ENCODE measurements at regions not wholly inside any gene's neighbourhood (a gene's known extent, or its start where the extent isn't known, plus 50 kb on each side); places are given as distances from the start of the nearest gene placed in this dataset.
"Not testable (repeated sequence)": the region's sequence is repeated elsewhere in the genome, so short reads cannot be mapped to it uniquely, and the experiment has no call there.

DNA sequence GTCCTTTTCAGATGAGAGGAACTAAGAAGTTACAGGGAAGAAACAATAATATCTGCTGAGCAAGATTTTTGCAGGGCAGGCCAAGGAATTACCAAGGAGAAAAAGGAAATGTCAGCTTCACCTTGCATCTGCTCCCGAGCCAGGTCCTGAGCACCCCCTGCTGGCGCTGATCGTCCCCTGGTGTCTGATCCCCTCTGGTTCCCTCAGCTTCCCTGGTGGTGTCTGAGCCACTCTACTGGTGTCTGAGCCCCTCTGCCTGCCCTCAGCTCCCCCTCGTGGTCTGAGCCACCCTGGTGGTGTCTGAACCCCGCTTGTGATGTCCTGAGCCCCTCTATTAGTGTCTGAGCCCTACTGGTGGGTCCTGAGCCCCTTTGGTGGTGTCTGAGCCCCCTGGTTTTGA is 485.7 kb downstream of the GOLGA6L6 start:
- H3F3A ChIP-seq (replicated peaks; ENCODE audit: insufficient read depth); CTCF ChIA-PET; H3K9ac ChIP-seq; H3K4me1 ChIP-seq (ENCODE audit: control insufficient read depth in 1 of 2, insufficient read depth in 2 of 2, low read depth in 1 of 2, low read length in 1 of 2); H3K4me3 ChIP-seq (ENCODE audit: low read depth in 2 of 2, low read length in 1 of 2); POLR2A ChIA-PET; H3K36me3 ChIP-seq (replicated peaks in 1 of 2; ENCODE audit: control insufficient read depth in 1 of 2, insufficient read depth in 2 of 2, low read length in 1 of 2); H3K9me2 ChIP-seq; H2AFZ ChIP-seq (ENCODE audit: low read depth); DNase-seq; H3K79me2 ChIP-seq (ENCODE audit: insufficient read depth); H3K27ac ChIP-seq (ENCODE audit: low read depth in 2 of 2, low read length in 1 of 2); H3K27me3 ChIP-seq (ENCODE audit: insufficient read depth); H3K9me3 ChIP-seq; H4K20me1 ChIP-seq (ENCODE audit: insufficient read depth); H3K4me2 ChIP-seq: not testable (repeated sequence)
- WGBS (ENCODE audit: low lambda C conversion rate), result 2% methylated on average over 4 of the region's 5 CpGs

DNA sequence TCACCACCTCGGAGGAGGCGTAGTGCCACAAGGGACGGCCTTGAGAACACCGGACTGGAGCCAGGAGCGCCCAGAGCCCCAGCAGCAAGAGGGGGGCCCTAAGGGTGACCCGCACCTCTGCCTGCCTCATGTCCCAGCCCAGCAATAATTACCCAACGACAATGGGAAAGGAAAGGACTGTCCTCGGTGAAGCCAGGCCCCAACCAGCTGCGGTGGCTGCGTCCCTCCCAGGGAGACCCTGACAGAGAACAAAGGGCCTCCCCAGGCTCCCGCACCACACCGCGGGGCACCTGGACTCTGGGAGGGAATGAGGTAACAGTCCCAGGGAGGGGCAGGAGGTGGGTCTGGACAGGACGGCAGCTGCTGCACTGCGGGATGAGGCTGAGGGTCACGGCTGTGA is 493.4 kb downstream of the GOLGA6L6 start:
- H3K27ac ChIP-seq (ENCODE audit: low read depth in 2 of 2, low read length in 1 of 2); CTCF ChIA-PET; H3K9me2 ChIP-seq; H3K4me3 ChIP-seq (ENCODE audit: low read depth in 2 of 2, low read length in 1 of 2); H3K9me3 ChIP-seq; DNase-seq; H2AFZ ChIP-seq (ENCODE audit: low read depth); H3F3A ChIP-seq (replicated peaks; ENCODE audit: insufficient read depth); H3K9ac ChIP-seq; H3K27me3 ChIP-seq (ENCODE audit: insufficient read depth); H3K4me1 ChIP-seq (ENCODE audit: control insufficient read depth in 1 of 2, insufficient read depth in 2 of 2, low read depth in 1 of 2, low read length in 1 of 2); H3K4me2 ChIP-seq; H4K20me1 ChIP-seq (ENCODE audit: insufficient read depth); H3K79me2 ChIP-seq (ENCODE audit: insufficient read depth); POLR2A ChIA-PET; H3K36me3 ChIP-seq (replicated peaks in 1 of 2; ENCODE audit: control insufficient read depth in 1 of 2, insufficient read depth in 2 of 2, low read length in 1 of 2): not testable (repeated sequence)
- 13% methylated on average over 6 of the region's 16 CpGs for WGBS (ENCODE audit: low lambda C conversion rate)

DNA sequence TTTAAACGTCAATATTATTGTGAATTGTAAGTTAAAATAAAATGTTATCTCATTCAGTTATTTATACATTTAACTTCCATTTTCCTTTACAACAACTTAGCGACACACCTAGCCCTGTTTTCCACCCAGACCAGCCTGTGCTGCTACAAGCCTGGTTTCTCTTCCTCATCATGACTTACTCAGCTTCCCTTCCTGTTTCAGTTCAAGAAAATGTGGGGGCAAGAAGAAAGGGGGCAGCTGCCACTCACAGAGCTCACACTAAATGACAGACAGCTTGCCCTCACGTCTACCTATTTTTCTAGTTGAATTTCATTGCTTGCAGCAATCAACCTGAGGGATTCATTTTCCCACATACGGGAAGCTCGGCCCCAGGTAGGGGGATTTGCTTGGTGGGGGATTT is 496.4 kb downstream of the GOLGA6L6 start:
- CTCF ChIA-PET; H3K4me2 ChIP-seq; POLR2A ChIA-PET; H3K4me1 ChIP-seq (ENCODE audit: control insufficient read depth in 1 of 2, insufficient read depth in 2 of 2, low read depth in 1 of 2, low read length in 1 of 2); H3K79me2 ChIP-seq (ENCODE audit: insufficient read depth); DNase-seq; H3K9me2 ChIP-seq; H3K36me3 ChIP-seq (replicated peaks in 1 of 2; ENCODE audit: control insufficient read depth in 1 of 2, insufficient read depth in 2 of 2, low read length in 1 of 2); H3K27me3 ChIP-seq (ENCODE audit: insufficient read depth); H2AFZ ChIP-seq (ENCODE audit: low read depth); H3F3A ChIP-seq (replicated peaks; ENCODE audit: insufficient read depth); H3K9ac ChIP-seq; H3K27ac ChIP-seq (ENCODE audit: low read depth in 2 of 2, low read length in 1 of 2); H3K4me3 ChIP-seq (ENCODE audit: low read depth in 2 of 2, low read length in 1 of 2); H3K9me3 ChIP-seq; H4K20me1 ChIP-seq (ENCODE audit: insufficient read depth): not testable (repeated sequence)
- WGBS (ENCODE audit: low lambda C conversion rate), result no CpG with 5 or more reads among the region's 5 CpGs

DNA sequence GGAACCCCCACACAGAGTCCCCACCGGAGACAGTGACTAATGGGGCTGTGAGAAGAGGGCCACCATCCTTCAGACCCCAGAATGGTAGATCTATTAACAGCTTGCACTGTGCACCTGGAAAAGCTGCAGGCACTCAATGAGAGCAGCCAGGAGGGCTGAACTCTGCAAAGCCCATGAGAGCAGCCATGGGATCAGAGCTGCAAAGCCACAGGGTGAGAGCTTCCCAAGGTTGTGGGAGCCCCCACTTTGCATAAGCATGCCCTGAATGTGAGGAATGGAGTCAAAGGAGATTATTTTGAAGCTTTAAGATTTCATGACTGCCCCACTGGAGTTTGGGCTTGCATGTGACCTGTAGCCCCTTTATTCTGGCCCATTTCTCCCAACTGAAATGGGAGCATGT is 500.9 kb downstream of the GOLGA6L6 start:
- H3K27ac ChIP-seq (ENCODE audit: low read depth in 2 of 2, low read length in 1 of 2); H3K4me2 ChIP-seq; H3K9me2 ChIP-seq; POLR2A ChIA-PET; H2AFZ ChIP-seq (ENCODE audit: low read depth); DNase-seq; H3K4me3 ChIP-seq (ENCODE audit: low read depth in 2 of 2, low read length in 1 of 2); H3K27me3 ChIP-seq (ENCODE audit: insufficient read depth); H4K20me1 ChIP-seq (ENCODE audit: insufficient read depth); CTCF ChIA-PET; H3K4me1 ChIP-seq (ENCODE audit: control insufficient read depth in 1 of 2, insufficient read depth in 2 of 2, low read depth in 1 of 2, low read length in 1 of 2); H3K9ac ChIP-seq; H3K9me3 ChIP-seq; H3F3A ChIP-seq (replicated peaks; ENCODE audit: insufficient read depth); H3K36me3 ChIP-seq (replicated peaks in 1 of 2; ENCODE audit: control insufficient read depth in 1 of 2, insufficient read depth in 2 of 2, low read length in 1 of 2); H3K79me2 ChIP-seq (ENCODE audit: insufficient read depth): not testable (repeated sequence)
- no CpG with 5 or more reads among the region's 1 CpG for WGBS (ENCODE audit: low lambda C conversion rate)

DNA sequence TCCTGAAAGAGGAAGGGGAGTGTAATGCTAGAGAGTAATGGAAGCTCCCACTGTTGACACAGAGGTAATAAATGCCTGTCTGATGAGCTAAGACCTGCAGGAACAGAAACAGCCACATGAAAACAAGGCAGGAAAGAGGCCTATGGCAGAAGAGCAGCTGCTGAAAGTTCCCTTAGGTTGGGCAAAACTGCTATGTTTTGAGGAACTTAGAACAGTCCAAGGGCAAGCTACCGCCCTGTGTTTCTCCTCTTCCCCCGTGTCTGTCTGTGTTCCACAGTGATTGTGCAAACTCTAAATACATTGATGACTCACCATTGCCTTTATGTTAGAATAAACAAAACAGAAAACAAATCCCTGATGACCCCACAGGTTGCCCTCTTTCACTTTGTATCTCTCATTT is 516.6 kb downstream of the GOLGA6L6 start:
- H3K27ac ChIP-seq (ENCODE audit: low read depth in 2 of 2, low read length in 1 of 2); H3K4me2 ChIP-seq; H3K9me2 ChIP-seq; H3K27me3 ChIP-seq (ENCODE audit: insufficient read depth); H3K36me3 ChIP-seq (replicated peaks in 1 of 2; ENCODE audit: control insufficient read depth in 1 of 2, insufficient read depth in 2 of 2, low read length in 1 of 2); DNase-seq; H3F3A ChIP-seq (replicated peaks; ENCODE audit: insufficient read depth); H4K20me1 ChIP-seq (ENCODE audit: insufficient read depth); H3K79me2 ChIP-seq (ENCODE audit: insufficient read depth); H3K4me3 ChIP-seq (ENCODE audit: low read depth in 2 of 2, low read length in 1 of 2); CTCF ChIA-PET; POLR2A ChIA-PET; H3K9ac ChIP-seq; H3K4me1 ChIP-seq (ENCODE audit: control insufficient read depth in 1 of 2, insufficient read depth in 2 of 2, low read depth in 1 of 2, low read length in 1 of 2); H2AFZ ChIP-seq (ENCODE audit: low read depth); H3K9me3 ChIP-seq: not testable (repeated sequence)
- WGBS (ENCODE audit: low lambda C conversion rate), result no CpG with 5 or more reads among the region's 2 CpGs

DNA sequence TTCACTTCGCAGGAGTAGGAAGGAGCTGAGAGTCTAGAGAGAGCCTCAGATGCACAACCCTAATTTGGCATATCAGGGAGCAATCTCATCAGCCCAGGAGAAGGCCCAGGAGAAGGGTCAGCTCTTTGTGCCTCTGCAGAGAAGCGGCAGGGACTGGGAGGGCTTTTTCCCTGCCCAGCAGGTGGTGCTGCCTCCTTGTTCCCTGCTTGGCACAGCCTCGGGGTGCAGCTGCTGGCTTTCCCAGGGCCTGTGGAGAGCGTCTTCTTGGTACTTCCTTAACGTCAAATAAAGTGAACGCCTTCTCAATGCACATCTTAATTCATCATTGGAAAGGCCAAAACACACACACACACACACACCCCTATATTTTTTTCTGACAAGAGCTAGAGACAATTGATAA is 519.3 kb downstream of the GOLGA6L6 start:
- H2AFZ ChIP-seq (ENCODE audit: low read depth); H3K79me2 ChIP-seq (ENCODE audit: insufficient read depth); H3K9me3 ChIP-seq; H3K27ac ChIP-seq (ENCODE audit: low read depth in 2 of 2, low read length in 1 of 2); H4K20me1 ChIP-seq (ENCODE audit: insufficient read depth); CTCF ChIA-PET; H3K4me1 ChIP-seq (ENCODE audit: control insufficient read depth in 1 of 2, insufficient read depth in 2 of 2, low read depth in 1 of 2, low read length in 1 of 2); DNase-seq; H3K4me3 ChIP-seq (ENCODE audit: low read depth in 2 of 2, low read length in 1 of 2); H3K9ac ChIP-seq; H3F3A ChIP-seq (replicated peaks; ENCODE audit: insufficient read depth); H3K27me3 ChIP-seq (ENCODE audit: insufficient read depth); H3K4me2 ChIP-seq; H3K9me2 ChIP-seq; H3K36me3 ChIP-seq (replicated peaks in 1 of 2; ENCODE audit: control insufficient read depth in 1 of 2, insufficient read depth in 2 of 2, low read length in 1 of 2); POLR2A ChIA-PET: not testable (repeated sequence)
- WGBS (ENCODE audit: low lambda C conversion rate), result 0% methylated on average over 1 of the region's 6 CpGs

DNA sequence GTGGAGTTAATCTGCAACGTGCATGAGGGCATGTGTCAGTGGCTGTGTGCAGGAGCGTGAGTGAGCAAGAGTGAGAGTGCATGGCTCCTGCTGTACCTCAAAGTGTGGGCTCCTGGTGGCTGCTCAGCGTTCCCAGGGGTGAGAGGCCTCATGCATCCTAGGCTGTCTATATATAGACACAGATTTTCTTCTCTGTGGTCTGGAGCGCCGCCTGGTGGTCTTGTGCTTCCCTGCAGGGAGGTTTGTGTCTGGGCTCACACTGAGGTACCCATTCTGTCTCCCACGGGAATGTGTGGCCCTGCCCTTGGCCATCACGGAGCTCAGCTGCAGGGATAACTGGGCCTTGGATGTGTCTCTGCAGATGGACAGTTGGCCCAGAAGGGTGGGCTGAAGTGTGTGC is 520.2 kb downstream of the GOLGA6L6 start:
- H3K4me2 ChIP-seq; H3K36me3 ChIP-seq (replicated peaks in 1 of 2; ENCODE audit: control insufficient read depth in 1 of 2, insufficient read depth in 2 of 2, low read length in 1 of 2); H4K20me1 ChIP-seq (ENCODE audit: insufficient read depth); H3F3A ChIP-seq (replicated peaks; ENCODE audit: insufficient read depth); DNase-seq; H3K4me1 ChIP-seq (ENCODE audit: control insufficient read depth in 1 of 2, insufficient read depth in 2 of 2, low read depth in 1 of 2, low read length in 1 of 2); H3K9me2 ChIP-seq; H3K27me3 ChIP-seq (ENCODE audit: insufficient read depth); H3K79me2 ChIP-seq (ENCODE audit: insufficient read depth); H3K9ac ChIP-seq; H3K4me3 ChIP-seq (ENCODE audit: low read depth in 2 of 2, low read length in 1 of 2); H3K27ac ChIP-seq (ENCODE audit: low read depth in 2 of 2, low read length in 1 of 2); H2AFZ ChIP-seq (ENCODE audit: low read depth); H3K9me3 ChIP-seq; POLR2A ChIA-PET; CTCF ChIA-PET: not testable (repeated sequence)
- 14% methylated on average over 1 of the region's 7 CpGs for WGBS (ENCODE audit: low lambda C conversion rate)
